NCI-H446 (cell line): ENCODE measurements at regions not wholly inside any gene's neighbourhood (a gene's known extent, or its start where the extent isn't known, plus 50 kb on each side); places are given as distances from the start of the nearest gene placed in this dataset.
"Not testable (repeated sequence)": the region's sequence is repeated elsewhere in the genome, so short reads cannot be mapped to it uniquely, and the experiment has no call there.

Source experiments
- DNase-seq, 2 experiments: peaks; one replicate each; lab custom pipeline; 2025; lab: John Stamatoyannopoulos, UW

DNA sequence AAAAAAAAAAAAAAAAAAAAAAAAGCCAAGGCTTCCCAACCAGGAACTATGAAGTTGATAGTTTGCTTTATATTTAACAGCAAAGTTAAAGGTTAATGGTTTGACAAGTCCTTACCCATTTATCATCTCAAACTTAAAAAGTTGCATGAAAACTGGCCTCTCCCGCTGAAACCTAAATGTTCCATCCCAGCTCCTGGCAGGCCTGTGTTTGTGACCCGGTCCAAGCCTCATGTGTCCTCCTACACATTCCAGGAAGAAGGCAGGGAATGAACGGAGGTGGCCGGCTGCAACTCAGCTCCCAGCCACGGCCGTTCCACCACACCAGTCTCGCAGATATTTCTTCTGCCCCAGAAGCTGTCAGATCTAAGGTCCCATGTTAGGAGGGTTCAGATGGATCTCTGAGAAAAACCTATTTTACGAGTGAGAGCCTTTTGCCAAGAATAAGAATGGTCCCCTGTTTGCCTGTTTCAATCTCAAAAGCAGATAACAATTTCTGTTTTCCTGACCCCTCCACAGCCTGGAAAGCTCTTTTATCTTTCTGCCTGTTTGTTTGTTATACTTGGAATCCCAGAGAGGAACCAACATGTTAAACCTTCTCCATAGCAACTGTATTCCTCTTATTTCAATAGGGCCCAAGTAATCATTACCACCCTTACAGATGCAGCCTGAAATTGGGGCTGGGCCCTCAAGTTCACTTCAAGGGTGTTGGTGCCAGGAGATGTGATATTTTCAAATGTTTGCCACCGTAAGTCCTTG, 56.5 kb downstream of the KCTD12 start:
- no peak for DNase-seq

DNA sequence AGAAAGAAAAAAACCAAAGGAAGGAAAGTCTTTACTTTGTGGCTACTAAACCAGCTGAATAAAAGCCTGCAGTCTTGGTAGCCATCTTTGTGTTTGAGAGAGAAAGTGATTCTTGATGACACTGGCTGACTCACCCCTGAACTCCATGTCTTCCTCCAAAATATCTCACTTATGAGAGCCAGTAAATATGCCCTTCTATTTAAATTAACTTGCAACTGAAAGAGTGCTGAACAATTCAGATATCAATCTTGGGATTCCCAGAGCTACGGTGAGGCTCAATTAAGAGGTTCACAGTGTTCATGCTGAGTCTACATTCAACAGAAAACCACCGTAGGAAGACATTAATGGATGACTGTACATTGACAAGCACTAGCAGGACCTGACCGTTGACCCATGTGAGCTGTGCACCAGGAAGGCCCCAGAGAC, 57.9 kb downstream of the KCTD12 start:
- no peak for DNase-seq

DNA sequence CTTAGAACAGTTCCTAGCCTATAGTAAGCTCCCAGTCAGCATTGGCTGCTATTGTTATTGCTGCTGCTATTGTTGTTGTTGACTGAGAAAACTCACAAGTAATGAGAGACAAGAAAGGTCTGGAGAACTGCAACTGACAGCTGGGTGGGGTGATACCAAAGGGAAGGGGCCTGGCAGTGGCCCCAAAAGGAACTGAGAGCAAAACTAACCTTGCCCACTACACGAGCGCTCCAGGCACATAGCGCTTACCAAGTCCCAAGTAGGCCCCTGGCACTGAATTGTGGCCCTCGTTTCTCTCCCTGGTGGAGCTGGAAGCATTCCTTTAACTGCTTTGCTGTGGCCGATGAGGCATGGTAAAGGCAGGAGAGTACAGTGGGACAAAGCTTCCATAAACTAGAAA, 59.7 kb downstream of the KCTD12 start:
- DNase-seq: no peak

DNA sequence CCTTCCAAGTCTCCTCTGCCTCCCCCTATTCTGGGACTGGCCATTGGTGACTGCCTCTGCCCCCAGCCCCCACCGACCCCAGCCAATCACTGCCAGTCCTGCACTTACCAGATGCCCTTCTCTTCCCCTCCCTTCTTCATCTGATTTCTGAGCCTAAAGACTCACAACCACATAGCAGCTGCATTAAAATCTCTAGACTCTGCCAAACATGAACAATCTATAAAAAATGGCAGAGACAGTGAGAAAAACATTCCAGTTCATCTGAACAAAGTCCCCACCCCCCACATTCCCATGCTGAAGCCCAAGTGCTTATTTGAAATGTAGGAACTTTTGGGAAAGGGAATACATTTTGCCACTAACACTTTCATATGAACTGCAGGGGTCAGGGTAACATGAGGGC, 60.8 kb downstream of the KCTD12 start:
- DNase-seq: no peak

DNA sequence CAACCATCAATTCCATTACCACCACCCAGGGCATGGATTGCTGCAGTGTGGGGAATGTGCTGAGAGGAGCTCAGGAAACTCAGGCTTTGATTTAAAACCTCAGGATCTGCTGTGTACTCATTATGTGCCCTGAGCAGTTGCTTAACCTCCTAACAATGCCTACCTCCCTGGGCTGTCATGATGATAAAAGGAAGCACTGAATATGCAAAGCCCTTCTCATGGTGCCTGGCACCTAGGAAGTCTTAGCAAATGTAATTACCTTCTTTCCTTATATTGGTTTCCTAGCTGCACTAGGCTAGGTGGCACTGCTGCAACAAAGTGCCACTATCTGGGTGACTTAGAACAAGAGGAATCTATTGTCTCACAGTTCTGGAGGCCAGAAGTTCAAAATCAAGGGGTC, 62.2 kb downstream of the KCTD12 start:
- DNase-seq: no peak

DNA sequence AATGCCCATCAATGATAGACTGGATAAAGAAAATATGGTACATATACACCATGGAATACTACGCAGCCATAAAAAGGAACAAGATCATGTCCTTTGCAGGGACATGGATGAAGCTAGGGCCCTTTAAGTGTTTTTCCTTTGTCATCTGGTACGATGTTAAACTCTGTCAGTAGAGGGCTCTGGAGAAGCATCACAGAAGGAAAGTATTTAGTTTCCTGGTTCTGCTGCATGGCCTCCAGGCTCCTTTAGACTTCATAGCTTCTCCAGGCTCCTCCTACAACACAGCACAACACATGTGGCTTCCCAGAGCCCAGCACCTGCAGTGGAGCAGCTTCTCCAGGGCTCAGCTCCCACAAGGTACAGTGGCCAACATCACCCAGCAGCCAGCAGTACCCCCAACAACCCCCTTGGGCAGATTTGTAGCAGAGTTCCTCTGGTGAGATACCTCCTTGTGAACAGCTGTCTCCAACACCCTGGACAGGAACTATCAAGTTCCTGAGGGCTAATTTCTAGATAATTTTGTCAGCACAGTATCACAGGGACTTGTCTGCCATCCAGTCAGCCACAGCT, 63.4 kb downstream of the KCTD12 start:
- DNase-seq: no peak

DNA sequence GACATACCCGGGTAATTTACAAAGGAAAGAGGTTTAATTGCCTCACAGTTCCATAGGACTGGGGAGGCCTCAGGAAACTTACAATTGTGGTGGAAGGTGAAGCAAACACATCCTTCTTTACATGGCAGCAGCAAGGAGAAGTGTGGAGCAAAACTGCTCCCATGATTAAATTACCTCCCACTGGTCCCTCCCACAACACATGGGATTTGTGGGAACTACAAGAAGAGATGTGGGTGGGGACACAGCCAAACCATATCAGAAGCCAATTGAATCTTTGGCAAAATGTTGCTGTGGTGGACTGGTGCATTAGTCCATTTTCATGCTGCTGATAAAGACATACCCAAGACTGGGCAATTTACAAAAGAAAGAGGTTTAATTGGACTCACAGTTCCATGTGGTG, 65.0 kb downstream of the KCTD12 start:
- not testable (repeated sequence) for DNase-seq

DNA sequence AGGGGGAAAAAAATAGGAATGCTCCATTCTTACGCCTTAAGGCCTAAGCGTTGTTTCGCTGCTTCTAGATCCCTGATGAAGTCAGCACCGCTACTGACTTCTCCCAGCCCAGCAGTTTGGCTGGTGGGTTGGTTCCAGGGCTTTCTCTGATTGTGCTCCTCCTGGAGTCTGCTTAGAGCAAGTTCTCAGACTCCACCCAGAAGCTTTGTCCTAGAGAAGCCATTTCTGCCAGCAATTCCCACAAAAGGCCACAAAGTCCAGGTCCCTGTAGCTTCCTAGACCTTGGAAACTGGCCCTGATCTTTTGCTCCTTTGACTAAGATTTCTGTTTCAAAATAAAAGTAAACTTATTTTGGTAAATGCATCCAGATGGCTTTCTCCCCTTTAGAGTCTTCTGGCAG, 65.4 kb downstream of the KCTD12 start:
- no peak for DNase-seq

DNA sequence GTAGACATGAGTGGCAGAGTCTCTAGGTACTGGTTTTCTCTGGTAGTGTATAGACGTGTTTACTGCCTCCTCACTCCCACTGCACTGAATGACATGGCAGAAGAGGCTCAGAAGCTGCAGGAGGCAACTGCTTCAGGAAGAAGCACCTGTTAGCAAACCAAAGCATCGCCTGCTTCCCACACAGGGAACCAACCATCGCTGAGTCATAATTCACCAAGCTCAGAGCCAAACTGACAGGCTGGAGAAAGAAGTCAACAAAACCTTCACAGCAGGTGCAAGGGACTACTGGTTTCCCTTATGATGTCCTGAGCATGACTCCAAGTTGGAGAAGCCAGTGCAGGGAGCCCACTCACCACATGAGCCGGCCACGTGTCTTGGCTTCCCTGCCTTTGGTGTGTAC, 69.8 kb downstream of the KCTD12 start:
- no peak for DNase-seq

DNA sequence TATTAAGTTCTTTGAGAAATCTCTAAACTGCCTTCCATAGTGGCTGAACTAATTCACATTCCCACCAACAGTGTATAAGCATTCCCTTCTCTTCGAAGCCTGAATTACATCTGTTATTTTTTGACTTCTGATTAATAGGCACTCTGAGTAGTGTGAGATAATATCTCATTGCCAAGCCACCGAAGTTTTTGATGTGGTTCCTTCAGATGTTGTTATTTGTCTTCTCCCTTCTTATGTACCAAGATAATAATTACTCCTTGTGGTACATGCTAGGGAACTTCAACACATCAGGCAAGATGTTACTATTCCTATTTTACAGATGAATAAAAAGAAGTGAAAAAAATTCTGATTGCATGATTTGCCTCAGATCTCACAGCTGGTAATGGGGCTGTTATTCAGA, 70.9 kb downstream of the KCTD12 start:
- DNase-seq: no peak

DNA sequence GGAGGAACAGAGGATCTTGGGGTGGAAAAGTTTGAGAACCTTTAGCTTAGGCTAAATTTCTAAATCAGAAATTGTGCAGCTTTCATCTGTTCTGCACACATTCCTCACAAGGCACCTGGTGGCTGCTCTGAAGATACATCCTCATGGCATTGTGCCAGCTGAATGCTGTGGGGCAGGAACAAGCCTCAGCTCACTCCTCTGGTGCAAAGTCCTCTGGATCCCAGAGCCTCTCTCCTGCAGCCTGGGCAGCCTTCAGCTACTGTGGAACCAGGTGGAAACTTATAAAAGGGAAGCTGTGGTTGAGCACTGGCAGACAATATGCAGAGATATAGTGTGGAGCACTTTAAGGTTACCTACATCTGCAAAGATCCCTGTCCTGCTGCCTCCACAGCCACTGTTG, 72.3 kb downstream of the KCTD12 start:
- DNase-seq: no peak

DNA sequence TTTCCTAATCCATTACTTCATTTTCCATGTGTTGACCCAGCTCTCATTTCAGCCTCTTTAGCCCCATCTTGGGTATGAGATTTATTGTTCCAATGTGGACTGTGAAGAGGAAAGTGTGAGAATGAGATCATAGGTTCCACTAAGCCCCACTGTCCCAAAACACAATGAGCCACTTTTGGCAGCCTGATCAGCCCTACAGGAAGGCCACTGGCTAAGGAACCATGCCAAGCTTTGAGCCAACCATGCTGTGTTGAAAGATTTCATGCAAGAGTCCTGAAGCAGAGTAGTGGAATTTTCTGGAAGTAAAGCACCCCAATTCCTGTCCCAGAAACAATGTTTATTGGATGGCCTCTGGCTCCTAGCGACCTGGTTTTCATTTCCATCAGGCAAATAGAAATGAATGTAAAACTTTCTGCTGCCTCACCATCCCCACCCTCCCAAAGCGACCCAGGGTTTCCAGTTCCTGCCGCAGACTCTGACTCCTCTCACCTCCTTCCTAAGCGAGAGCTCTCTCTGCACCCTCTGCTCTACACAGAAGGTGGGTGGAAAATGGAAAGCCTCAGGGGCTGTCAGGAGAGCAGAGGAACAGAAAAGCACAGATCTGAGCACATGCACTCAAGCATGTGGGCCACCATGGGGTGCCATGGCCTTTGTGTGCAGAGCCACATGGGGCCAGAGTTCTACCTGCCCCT, 73.1 kb downstream of the KCTD12 start:
- DNase-seq: peak in 1 of 2 experiments; percentile 23

DNA sequence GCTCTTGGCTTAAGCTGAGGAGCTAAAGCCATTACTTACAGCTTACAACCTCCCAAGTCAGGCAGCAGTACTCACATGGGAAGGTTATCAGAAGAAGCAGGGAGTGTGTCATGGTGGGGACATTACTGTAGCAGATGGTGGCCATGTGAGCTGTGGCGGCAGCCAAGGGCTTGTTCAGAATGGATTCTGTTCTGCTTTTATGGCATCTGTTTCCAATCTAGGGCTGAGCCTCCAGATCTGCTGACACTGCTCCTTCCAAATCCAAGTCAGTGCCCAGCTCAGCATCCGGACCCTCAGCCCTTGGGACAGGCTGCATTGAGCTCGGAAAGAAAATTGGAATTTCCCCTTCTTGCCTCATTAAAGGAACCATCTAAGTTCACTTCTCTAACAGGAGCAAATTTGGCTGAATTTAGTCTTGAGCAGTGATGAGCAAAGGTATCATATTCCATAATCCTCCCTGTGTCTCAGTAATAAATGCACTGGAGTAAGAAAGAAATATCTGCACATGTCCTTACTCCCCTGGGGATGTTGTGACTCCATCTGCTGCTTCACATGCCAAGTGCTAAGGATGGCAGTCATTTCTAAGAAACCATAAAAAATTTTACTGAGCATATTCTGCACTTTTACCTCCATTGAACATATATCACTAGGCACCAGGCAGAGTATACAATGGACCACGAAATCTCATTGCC, 73.9 kb downstream of the KCTD12 start:
- peak; percentile 29 to 68 for DNase-seq

DNA sequence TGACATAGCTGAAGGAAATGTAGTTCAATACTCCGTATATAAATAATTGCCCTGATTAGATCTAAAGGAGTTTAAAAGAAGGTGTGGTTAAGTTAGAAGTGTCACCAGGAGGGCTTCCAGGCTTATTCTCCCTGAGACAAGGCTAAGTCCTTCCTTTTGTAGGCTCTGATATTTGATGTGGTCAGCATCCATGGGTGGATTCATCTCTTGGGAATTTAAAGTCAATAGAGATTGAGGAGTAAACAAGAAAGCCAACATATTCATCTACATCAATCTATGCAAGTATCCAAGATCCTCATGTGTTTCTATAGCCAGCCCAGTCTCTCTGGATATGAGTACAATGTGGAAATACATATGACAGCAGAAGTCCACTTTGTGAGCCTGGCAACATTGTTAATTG, 76.8 kb downstream of the KCTD12 start:
- DNase-seq: no peak

DNA sequence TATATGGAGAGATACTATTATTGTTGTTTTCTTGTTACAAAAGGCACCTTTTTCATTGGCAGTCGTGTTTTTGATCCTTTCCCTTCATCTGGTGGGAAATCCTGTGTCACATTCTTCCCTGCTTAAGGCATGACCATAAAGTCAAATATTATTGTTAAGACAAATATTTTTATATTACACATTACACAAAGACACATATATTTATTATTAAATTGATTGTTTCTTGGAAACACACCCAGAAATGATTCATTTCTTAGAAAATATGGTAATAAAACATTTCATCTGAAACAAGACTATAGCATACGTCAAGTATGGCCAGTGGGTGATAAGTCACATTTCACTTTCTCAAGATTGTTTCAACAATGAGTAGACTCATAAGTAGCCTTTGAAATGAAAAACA, 77.3 kb downstream of the KCTD12 start:
- DNase-seq: no peak

DNA sequence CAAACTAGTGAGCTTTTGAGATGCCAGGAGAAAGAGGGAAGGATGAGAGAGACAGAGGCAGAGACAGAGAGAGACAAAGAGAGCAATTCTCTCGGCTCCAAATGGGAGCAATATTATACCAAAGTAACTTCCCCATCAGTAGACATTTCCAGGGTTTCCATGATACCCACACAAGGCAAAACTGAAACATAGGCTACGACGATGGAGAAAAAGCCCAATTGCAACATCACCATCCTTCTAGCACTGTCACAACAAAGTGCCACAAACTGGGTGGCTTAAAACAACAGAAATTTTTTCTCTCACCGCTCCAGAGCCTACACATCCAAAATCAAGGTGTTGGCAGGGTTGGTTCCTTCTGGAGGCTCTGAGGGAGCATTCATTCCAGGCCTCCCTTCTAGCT, 81.4 kb downstream of the KCTD12 start:
- no peak for DNase-seq

DNA sequence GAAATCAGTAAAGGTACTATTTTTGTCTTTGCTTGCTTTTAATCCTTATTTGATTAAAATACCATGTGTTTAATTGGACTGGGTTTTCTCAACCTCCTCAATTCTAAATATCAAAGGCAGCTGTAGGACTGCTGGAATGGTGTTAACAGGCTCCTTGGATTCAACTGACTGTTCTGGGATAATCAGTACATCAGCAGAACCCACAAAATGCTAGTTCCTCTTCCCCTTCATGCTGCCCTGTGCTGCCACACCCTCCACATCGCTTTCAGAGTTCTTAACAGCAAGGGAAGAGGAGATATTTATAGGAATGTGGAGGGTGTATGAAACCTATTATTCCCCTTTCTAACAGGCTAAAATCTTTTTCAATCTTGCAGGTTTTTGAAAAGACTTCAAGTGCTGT, 82.4 kb downstream of the KCTD12 start:
- DNase-seq: no peak

DNA sequence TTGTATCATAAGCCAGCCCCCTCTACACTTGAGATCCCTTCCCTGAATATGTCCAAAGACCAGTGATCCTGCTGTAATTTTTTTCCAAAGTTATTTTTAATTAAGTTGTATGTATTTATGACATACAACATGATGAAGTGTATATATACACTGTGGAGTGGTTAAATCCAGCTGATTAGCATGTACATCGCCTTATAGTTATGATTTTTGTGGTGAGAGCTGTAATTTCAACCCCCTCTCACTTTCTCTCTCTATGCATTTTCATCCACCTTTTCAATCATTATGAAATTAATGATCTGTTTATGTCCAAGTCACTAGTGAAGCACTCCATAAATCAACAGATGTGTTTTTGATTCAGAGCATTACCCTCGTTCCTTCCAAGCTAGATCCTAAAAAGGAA, 85.3 kb downstream of the KCTD12 start:
- no peak for DNase-seq

DNA sequence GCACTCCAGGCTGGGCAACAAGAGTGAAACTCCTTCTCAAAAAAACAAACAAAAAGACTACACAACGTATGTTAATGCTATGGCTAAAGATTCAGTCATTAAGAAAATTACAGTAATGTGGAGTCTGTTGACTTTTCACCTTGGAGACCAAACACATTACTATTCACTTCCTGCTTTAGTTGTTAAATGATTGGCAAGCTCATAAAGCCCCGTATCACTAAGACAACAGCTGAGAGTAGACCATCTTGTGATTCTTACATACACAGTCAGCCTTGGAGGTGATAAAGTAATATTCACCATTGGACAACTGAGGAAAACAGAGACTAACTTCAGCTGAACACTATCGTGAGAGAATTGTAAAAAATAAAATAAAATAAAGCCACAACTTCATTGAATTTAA, 86.5 kb downstream of the KCTD12 start:
- no peak for DNase-seq

DNA sequence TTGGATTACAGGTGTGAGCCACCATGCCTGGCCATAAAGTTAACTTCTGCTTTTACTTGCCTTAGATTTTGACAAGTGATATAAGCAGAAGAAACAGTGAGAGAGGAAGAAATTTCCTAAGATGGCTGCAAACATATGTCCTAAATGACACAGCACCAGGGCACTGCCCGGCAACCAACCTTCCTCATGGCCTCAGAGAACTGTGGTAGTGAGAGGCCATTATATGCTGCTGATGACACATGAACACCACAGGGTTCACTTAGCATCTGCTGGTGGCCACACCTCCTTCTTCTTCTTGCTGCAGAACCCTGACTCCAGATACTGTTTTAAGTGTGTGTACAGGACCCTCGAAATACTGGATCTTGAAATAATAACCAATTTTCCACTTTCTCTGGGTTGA, 88.2 kb downstream of the KCTD12 start:
- DNase-seq: no peak

DNA sequence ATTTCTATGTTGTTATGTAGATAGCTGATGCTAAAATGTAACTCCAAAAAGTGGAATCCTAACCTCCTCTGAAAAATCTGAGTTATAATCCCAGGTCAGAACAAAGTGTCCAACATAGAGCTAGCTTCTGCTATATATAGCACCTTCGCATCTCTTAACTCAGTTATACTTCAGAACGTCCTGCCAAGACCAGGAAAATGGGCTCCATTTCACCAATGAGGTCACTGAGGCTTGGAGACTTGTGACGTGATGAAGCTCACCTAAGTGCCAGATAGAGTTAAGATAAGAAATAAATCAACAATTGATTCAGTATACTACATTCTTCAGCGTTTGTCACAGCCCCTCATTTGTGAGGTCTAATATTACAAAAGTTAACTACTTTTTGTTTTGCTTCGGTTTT, 88.8 kb downstream of the KCTD12 start:
- DNase-seq: no peak

DNA sequence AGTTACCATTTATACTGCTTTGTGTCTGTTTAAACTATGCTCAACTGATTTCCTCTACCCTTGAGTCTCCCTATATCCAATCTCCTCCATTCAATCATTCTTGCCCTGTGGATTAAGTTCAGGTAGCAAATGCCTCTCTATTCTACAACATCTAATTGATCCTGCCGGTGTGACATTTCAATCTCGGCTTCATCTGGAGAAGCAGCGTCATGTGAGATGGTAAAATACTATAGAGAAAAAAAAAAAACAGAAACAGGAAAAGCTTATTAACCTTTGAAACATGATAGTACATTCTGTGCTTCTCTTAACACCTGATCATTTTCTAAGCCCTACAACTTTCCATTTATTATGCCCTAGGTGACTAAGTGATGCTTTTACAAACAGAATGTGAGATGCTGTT, 89.4 kb downstream of the KCTD12 start:
- DNase-seq: no peak
